GM23248 (cell line): ENCODE measurements at regions not wholly inside any gene's neighbourhood (a gene's known extent, or its start where the extent isn't known, plus 50 kb on each side); places are given as distances from the start of the nearest gene placed in this dataset.

ENCODE experiments used
- EZH2 ChIP-seq: fragments of 200-600 bp; sonication (generic); IDR thresholded peaks from 2 replicates; pipeline ENCODE4 v1.6.1; 2018; ENCODE audit warnings: antibody characterized with exemption, mild to moderate bottlenecking; ENCODE audit not compliant: insufficient read depth, poor library complexity, severe bottlenecking
- EZH2phosphoT487 ChIP-seq: fragments of 200-600 bp; sonication (generic); IDR thresholded peaks from 2 replicates; pipeline ENCODE4 v1.6.1; 2018; ENCODE audit warnings: antibody characterized with exemption, moderate library complexity, mild to moderate bottlenecking, low read depth; ENCODE audit not compliant: insufficient read depth

- TF ChIP-seq EZH2 (no peak), EZH2phosphoT487 (no peak)
Observed at GRCh38 chr5:4991925-4992324, 148.2 kb upstream of the ADAMTS16 start.
